Testis (tissue), 2 donors: ENCODE measurements at regions not wholly inside any gene's neighbourhood (a gene's known extent, or its start where the extent isn't known, plus 50 kb on each side); places are given as distances from the start of the nearest gene placed in this dataset.

Experiments
- POLR2A ChIP-seq: fragments of 450-650 bp; IDR thresholded peaks from one replicate; pipeline ENCODE4 v1.6.1; 2017; ENCODE audit warnings: antibody characterized with exemption, mild to moderate bottlenecking, moderate library complexity
- TF ChIP-seq, protein P1 (sequence below), 3 experiments: fragments of 450-650 bp in 2 of 3; fragments of 200-600 bp in 1 of 3; sonication (generic) in 1 of 3; IDR thresholded peaks; one replicate each; pipeline ENCODE4 v1.5.1; 2016 to 2019; ENCODE audit warnings: antibody characterized with exemption in 3 of 3, mild to moderate bottlenecking in 2 of 3, moderate library complexity in 1 of 3

- TF ChIP-seq, protein P1, sequence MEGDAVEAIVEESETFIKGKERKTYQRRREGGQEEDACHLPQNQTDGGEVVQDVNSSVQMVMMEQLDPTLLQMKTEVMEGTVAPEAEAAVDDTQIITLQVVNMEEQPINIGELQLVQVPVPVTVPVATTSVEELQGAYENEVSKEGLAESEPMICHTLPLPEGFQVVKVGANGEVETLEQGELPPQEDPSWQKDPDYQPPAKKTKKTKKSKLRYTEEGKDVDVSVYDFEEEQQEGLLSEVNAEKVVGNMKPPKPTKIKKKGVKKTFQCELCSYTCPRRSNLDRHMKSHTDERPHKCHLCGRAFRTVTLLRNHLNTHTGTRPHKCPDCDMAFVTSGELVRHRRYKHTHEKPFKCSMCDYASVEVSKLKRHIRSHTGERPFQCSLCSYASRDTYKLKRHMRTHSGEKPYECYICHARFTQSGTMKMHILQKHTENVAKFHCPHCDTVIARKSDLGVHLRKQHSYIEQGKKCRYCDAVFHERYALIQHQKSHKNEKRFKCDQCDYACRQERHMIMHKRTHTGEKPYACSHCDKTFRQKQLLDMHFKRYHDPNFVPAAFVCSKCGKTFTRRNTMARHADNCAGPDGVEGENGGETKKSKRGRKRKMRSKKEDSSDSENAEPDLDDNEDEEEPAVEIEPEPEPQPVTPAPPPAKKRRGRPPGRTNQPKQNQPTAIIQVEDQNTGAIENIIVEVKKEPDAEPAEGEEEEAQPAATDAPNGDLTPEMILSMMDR (IDR thresholded peaks at IDR 0.05) = no peak
- no peak for TF ChIP-seq POLR2A
Measured at GRCh38 chr6:44504301-44504791, 116.8 kb downstream of the CDC5L start.
